ENCODE measurements at regions not wholly inside any gene's neighbourhood (a gene's known extent, or its start where the extent isn't known, plus 50 kb on each side); places are given as distances from the start of the nearest gene placed in this dataset.

- DNase-seq, result no peak
Measured at GRCh38 chr2:105649534-105649933, 95.2 kb upstream of the NCK2 start.

- no peak for DNase-seq
Measured at GRCh38 chr2:105647731-105648130, 97.0 kb upstream of the NCK2 start.

GRCh38 chr2:105646774-105647076, 98.0 kb upstream of the NCK2 start:
- no peak for DNase-seq

GRCh38 chr2:105645938-105646773, 98.6 kb upstream of the NCK2 start:
- DNase-seq, result no peak

- DNase-seq, result no peak
Measured at GRCh38 chr2:105645031-105645937, 99.4 kb upstream of the NCK2 start.

- DNase-seq, result no peak
Measured at GRCh38 chr2:105644174-105644980, 100.3 kb upstream of the NCK2 start.

GRCh38 chr2:105643405-105644173, 101.1 kb upstream of the NCK2 start:
- no peak for DNase-seq

- DNase-seq, result no peak
Measured at GRCh38 chr2:105641389-105641811, 103.3 kb upstream of the NCK2 start.

- DNase-seq, result no peak
Measured at GRCh38 chr2:105640246-105640645, 104.5 kb upstream of the NCK2 start.

- no peak for DNase-seq
Measured at GRCh38 chr2:105636109-105636740, 108.5 kb upstream of the NCK2 start.

- no peak for DNase-seq
Measured at GRCh38 chr2:105635564-105635963, 109.1 kb upstream of the NCK2 start.

GRCh38 chr2:105634198-105634597, 110.5 kb upstream of the NCK2 start:
- no peak for DNase-seq

- DNase-seq, result no peak
Measured at GRCh38 chr2:105631922-105632321, 112.8 kb upstream of the NCK2 start.

- no peak for DNase-seq
Measured at GRCh38 chr2:105631011-105631410, 113.7 kb upstream of the NCK2 start.

GRCh38 chr2:105629634-105630033, 115.1 kb upstream of the NCK2 start:
- no peak for DNase-seq

- no peak for DNase-seq
Measured at GRCh38 chr2:105627534-105627933, 117.2 kb upstream of the NCK2 start.

GRCh38 chr2:105626966-105627340, 117.8 kb upstream of the NCK2 start:
- no peak for DNase-seq

GRCh38 chr2:105626212-105626965, 118.3 kb upstream of the NCK2 start:
- no peak for DNase-seq

GRCh38 chr2:105625632-105626031, 119.1 kb upstream of the NCK2 start:
- no peak for DNase-seq

- DNase-seq, result no peak
Measured at GRCh38 chr2:105621038-105621437, 123.7 kb upstream of the NCK2 start.

- no peak for DNase-seq
Measured at GRCh38 chr2:105618351-105618659, 126.4 kb upstream of the NCK2 start.
